ENCODE measurements at regions not wholly inside any gene's neighbourhood (a gene's known extent, or its start where the extent isn't known, plus 50 kb on each side); places are given as distances from the start of the nearest gene placed in this dataset.
"Not testable (repeated sequence)": the region's sequence is repeated elsewhere in the genome, so short reads cannot be mapped to it uniquely, and the experiment has no call there.

DNA sequence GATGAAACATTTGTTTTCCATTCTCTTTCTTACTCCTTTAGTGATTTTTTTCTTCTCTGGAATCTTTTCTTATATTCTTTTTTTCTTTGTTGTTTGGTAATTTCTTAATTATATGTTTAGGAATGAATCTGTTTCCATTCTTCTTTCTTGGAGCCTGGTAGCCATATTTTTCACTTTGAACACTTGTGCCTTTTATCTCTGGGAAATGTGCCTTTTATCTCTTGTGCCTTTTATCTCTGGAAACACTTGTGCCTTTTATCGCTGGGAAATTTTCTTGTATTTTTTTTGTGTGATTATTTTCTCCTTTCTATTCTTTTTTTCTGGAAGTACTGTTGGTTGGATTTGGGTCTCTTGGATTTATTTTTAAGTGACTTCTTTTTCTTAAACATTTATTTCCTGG lies 118.2 kb downstream of the LEPR start:
- no peak for DNase-seq
- no peak overlapping the region for H3K9ac ChIP-seq (ENCODE audit: low read depth in 2 of 2, low read length in 2 of 2)
- no peaks in the 10 kb centered on the region for H3K36me3 ChIP-seq
- no peaks in the 10 kb centered on the region for H3K4me1 ChIP-seq
- no peak overlapping the region for H3K4me3 ChIP-seq
- TF ChIP-seq, protein P1, sequence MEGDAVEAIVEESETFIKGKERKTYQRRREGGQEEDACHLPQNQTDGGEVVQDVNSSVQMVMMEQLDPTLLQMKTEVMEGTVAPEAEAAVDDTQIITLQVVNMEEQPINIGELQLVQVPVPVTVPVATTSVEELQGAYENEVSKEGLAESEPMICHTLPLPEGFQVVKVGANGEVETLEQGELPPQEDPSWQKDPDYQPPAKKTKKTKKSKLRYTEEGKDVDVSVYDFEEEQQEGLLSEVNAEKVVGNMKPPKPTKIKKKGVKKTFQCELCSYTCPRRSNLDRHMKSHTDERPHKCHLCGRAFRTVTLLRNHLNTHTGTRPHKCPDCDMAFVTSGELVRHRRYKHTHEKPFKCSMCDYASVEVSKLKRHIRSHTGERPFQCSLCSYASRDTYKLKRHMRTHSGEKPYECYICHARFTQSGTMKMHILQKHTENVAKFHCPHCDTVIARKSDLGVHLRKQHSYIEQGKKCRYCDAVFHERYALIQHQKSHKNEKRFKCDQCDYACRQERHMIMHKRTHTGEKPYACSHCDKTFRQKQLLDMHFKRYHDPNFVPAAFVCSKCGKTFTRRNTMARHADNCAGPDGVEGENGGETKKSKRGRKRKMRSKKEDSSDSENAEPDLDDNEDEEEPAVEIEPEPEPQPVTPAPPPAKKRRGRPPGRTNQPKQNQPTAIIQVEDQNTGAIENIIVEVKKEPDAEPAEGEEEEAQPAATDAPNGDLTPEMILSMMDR (IDR thresholded peaks at IDR 0.05) = no peak
- H3K27me3 ChIP-seq = no peaks in the 10 kb centered on the region
- intact Hi-C loops (cut with DNase I) = no loop called here
- no peaks in the 10 kb centered on the region for H3K9me3 ChIP-seq
- no peak overlapping the region for H3K27ac ChIP-seq

DNA sequence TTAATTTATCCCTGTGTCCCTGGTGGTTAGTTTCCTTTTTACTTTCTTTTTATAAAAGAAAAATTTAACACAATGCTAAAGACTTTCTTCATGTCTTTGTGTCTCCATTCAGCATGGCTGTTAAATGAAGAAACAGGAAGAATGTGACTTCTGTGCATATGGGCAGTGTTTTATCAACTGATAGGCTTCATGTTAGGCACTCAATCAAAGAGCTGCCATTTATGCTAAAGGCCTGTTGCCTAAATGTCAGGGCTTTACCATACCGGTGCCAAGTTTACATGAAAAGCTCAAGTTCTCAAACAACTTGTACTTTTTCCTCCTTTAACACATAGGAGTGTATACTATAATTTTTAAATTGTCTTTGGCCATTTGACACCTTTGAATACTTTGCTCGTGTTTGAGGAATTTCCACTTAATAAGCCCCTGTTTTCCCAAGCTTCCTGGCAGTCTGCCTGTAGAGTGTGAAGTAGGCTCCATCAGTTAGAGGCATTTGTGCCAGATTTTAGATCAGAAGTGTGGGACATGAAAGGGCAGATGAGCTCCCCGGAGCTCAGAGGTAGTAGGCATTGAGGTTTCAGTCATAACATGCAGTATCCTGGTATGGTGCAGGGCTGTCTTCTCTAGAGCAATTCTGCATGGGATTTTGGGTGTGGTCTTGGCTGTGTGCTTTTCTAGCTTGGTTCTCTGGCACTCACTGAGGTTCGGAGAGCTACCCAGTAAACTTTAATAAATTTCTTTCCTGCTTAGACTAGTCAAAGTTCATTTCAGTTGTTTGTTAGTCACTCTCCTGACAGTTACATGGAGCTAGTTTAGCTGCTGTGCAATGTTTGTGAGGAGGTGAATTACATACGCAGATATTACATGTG lies 119.0 kb downstream of the LEPR start:
- no peaks in the 10 kb centered on the region for H3K4me1 ChIP-seq
- TF ChIP-seq, protein P1 (IDR thresholded peaks at IDR 0.05) = no peak

DNA sequence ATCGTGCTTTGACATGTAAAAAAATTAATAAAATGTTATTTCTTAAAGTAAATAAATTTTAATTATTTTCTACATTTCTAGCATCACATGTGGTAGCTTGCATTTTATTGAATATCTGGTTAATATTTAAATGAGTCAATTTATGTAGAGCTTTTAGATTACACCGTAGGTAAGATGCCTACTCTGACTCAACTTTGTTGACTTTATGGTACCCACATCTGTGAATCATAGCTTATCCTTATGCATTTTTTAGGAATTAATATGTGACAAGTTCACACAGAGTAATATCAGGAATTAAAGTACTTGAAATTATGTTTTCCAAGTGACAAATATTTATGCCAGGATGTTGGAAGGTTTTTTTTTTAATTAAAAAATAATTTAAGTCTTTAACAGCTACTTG lies 120.7 kb downstream of the LEPR start:
- H3K36me3 ChIP-seq = no peaks in the 10 kb centered on the region
- TF ChIP-seq, protein P1 (IDR thresholded peaks at IDR 0.05) = no peak
- H3K4me3 ChIP-seq = no peak overlapping the region
- H3K27ac ChIP-seq = no peak overlapping the region
- no peaks in the 10 kb centered on the region for H3K9me3 ChIP-seq
- H3K27me3 ChIP-seq = no peaks in the 10 kb centered on the region
- intact Hi-C loops (cut with DNase I) = no loop called here
- H3K9ac ChIP-seq (ENCODE audit: low read depth in 2 of 2, low read length in 2 of 2) = no peak overlapping the region
- H3K4me1 ChIP-seq = no peaks in the 10 kb centered on the region
- no peak for DNase-seq

More for the DNA sequence above, 119.0 kb downstream of the LEPR start:
- no peaks in the 10 kb centered on the region for H3K27me3 ChIP-seq
- no peak overlapping the region for H3K9ac ChIP-seq (ENCODE audit: low read depth in 2 of 2, low read length in 2 of 2)
- no peak overlapping the region for H3K4me3 ChIP-seq
- no peak overlapping the region for H3K27ac ChIP-seq
- no peaks in the 10 kb centered on the region for H3K9me3 ChIP-seq
- DNase-seq = no peak
- no peaks in the 10 kb centered on the region for H3K36me3 ChIP-seq
- intact Hi-C loops (cut with DNase I) = no loop called here

DNA sequence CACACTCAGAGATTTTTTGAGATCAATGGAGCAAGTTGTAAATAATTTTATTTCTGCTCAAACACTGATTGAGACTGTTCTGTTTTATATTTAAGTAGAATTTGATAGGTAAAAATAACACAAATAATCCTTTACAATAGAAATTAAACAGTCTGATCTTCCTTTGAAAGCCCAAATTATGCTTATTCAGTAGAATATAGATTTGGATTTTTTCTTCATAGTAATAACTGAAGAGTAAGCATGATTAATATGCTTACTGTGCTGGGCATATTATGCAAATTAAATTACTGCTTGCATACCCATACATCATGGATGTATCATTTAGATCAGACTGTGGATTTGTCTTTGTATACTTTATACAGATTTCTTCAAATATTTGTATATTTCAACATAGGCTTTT lies 121.4 kb downstream of the LEPR start:
- Histone ChIP-seq H3K4me1 (no peaks in the 10 kb centered on the region), H3K27me3 (no peaks in the 10 kb centered on the region)
- TF ChIP-seq, protein P1 (IDR thresholded peaks at IDR 0.05) = no peak

DNA sequence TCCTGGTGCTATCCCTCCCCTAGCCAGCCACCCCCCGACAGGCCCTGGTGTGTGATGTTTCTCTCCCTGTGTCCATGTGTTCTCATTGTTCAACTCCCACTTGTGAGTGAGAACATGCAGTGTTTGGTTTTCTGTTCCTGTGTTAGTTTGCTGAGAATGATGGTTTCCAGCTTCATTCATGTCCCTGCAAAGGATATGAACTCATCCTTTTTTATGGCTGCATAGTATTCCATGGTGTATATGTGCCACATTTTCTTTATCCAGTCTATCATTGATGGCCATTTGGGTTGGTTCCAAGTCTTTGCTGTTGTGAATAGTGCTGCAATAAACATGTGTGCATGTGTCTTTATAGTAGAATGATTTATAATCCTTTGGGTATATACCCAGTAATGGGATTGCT lies 122.1 kb downstream of the LEPR start:
- H3K27me3 ChIP-seq; H3K27ac ChIP-seq; H3K9ac ChIP-seq (ENCODE audit: low read depth in 2 of 2, low read length in 2 of 2); intact Hi-C loops (cut with DNase I); H3K9me3 ChIP-seq; H3K4me3 ChIP-seq; H3K4me1 ChIP-seq; DNase-seq; H3K36me3 ChIP-seq: not testable (repeated sequence)

More for the DNA sequence above, 121.4 kb downstream of the LEPR start:
- no peaks in the 10 kb centered on the region for H3K9me3 ChIP-seq
- H3K9ac ChIP-seq (ENCODE audit: low read depth in 2 of 2, low read length in 2 of 2) = no peak overlapping the region
- no peak overlapping the region for H3K4me3 ChIP-seq
- DNase-seq = no peak
- intact Hi-C loops (cut with DNase I) = no loop called here
- no peak overlapping the region for H3K27ac ChIP-seq
- no peaks in the 10 kb centered on the region for H3K36me3 ChIP-seq

DNA sequence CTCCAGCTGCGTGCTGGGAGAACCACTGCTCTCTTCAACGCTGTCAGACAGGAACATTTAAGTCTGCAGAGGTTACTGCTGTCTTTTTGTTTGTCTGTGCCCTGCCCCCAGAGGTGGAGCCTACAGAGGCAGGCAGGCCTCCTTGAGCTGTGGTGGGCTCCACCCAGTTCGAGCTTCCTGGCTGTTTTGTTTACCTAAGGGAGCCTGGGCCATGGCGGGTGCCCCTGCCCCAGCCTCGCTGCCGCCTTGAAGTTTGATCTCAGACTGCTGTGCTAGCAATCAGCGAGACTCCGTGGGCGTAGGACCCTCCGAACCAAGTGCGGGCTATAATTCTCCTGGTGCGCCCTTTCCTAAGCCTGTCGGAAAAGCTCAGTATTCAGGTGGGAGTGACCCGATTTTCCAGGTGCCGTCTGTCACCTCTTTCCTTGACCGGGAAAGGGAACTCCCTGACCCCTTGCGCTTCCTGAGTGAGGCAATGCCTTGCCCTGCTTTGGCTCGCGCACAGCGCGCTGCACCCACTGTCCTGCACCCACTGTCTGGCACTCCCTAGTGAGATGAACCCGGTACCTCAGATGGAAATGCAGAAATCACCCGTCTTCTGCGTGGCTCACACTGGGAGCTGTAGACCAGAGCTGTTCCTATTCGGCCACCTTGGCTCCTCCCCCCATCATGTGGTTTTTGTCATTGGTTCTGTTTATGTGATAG lies 130.0 kb downstream of the LEPR start:
- intact Hi-C loops (cut with DNase I); H3K36me3 ChIP-seq: not testable (repeated sequence)
- DNase-seq = peak; percentile 21

DNA sequence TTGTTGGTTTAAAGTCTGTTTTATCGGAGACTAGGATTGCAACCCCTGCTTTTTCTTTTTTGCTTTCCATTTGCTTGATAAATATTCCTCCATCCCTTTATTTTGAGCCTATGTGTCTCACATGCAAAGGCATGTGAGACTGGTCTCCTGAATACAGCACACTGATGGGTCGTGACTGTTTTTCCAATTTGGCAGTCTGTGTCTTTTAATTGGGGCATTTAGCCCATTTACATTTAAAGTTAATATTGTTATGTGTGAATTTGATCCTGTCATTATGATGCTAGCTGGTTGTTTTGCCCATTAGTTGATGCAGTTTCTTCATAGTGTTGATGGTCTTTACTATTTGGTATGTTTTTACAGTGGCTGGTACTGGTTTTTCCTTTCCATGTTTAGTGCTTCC lies 132.0 kb downstream of the LEPR start:
- H3K27me3 ChIP-seq; DNase-seq; H3K36me3 ChIP-seq; H3K27ac ChIP-seq; H3K4me1 ChIP-seq; H3K9ac ChIP-seq (ENCODE audit: low read depth in 2 of 2, low read length in 2 of 2); H3K4me3 ChIP-seq; H3K9me3 ChIP-seq; intact Hi-C loops (cut with DNase I): not testable (repeated sequence)

More for the DNA sequence above, 130.0 kb downstream of the LEPR start:
- not testable (repeated sequence) for H3K27ac ChIP-seq; H3K27me3 ChIP-seq; H3K9ac ChIP-seq (ENCODE audit: low read depth in 2 of 2, low read length in 2 of 2); H3K9me3 ChIP-seq; H3K4me1 ChIP-seq; H3K4me3 ChIP-seq

DNA sequence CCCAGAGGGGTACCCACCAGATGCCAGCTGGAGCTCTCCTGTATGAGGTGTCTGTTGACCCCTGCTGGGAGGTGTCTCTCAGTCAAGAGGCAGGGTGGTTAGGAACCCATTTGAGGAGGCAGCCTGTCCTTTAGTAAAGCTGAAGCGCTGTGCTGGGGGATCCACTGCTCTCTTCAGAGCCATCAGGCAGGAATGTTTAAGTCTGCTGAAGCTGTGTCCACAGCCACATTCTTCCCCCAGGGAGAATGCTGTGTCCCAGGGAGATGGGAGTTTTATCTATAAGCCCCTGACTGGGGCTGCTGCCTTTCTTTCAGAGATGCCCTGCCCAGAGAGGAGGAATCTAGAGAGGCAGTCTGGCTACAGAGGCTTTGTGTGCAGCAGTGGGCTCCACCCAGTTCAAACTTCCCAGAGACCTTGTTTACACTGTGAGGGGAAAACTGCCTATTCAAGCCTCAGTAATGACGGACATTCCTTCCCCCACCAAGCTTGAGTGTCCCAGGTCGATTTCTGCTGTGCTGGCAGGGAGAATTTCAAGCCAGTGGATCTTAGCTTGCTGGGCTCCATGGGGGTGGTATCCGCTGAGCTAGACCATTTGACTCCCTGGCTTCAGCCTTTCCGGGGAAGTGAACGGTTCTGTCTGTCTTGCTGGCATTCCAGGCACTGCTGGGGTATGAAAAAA lies 133.8 kb downstream of the LEPR start:
- H3K27ac ChIP-seq; H3K9ac ChIP-seq (ENCODE audit: low read depth in 2 of 2, low read length in 2 of 2); H3K4me1 ChIP-seq; H3K9me3 ChIP-seq; intact Hi-C loops (cut with DNase I); H3K36me3 ChIP-seq; DNase-seq; H3K27me3 ChIP-seq; H3K4me3 ChIP-seq: not testable (repeated sequence)
